AML-193 (cell line): ENCODE measurements at regions not wholly inside any gene's neighbourhood (a gene's known extent, or its start where the extent isn't known, plus 50 kb on each side); places are given as distances from the start of the nearest gene placed in this dataset.
"Not testable (repeated sequence)": the region's sequence is repeated elsewhere in the genome, so short reads cannot be mapped to it uniquely, and the experiment has no call there.

Experiments
- DNase-seq, 2 experiments: peaks; one replicate each; lab custom pipeline; 2025; lab: John Stamatoyannopoulos, UW

- no peak for DNase-seq
Observed at GRCh38 chrX:143935601-143936000, 51.7 kb downstream of the UBE2NL start.

- no peak for DNase-seq
Observed at GRCh38 chrX:143940119-143940518, 56.2 kb downstream of the UBE2NL start.

- no peak for DNase-seq
Observed at GRCh38 chrX:143945171-143945570, 61.3 kb downstream of the UBE2NL start.

GRCh38 chrX:143964549-143964948 is 80.7 kb downstream of the UBE2NL start:
- no peak for DNase-seq

GRCh38 chrX:143988356-143988755 is 104.5 kb downstream of the UBE2NL start:
- no peak for DNase-seq

GRCh38 chrX:143994206-143994605 is 110.3 kb downstream of the UBE2NL start:
- DNase-seq, result no peak

GRCh38 chrX:143998261-143998660 is 114.4 kb downstream of the UBE2NL start:
- DNase-seq, result no peak

GRCh38 chrX:144006811-144007210 is 122.9 kb downstream of the UBE2NL start:
- DNase-seq, result no peak

GRCh38 chrX:144040793-144041192 is 156.9 kb downstream of the UBE2NL start:
- no peak for DNase-seq

- DNase-seq, result no peak
Observed at GRCh38 chrX:144042271-144042670, 158.4 kb downstream of the UBE2NL start.

- DNase-seq, result no peak
Observed at GRCh38 chrX:144075432-144075831, 191.6 kb downstream of the UBE2NL start.

- DNase-seq, result not testable (repeated sequence)
Observed at GRCh38 chrX:144082237-144082636, 198.4 kb downstream of the UBE2NL start.

GRCh38 chrX:144089674-144090073 is 205.8 kb downstream of the UBE2NL start:
- DNase-seq, result not testable (repeated sequence)

GRCh38 chrX:144092116-144092515 is 208.2 kb downstream of the UBE2NL start:
- DNase-seq, result not testable (repeated sequence)

- DNase-seq, result not testable (repeated sequence)
Observed at GRCh38 chrX:144119490-144119889, 235.6 kb downstream of the UBE2NL start.

- not testable (repeated sequence) for DNase-seq
Observed at GRCh38 chrX:144121566-144121965, 237.7 kb downstream of the UBE2NL start.

- DNase-seq, result not testable (repeated sequence)
Observed at GRCh38 chrX:144127570-144128169, 243.8 kb downstream of the UBE2NL start.

- DNase-seq, result not testable (repeated sequence)
Observed at GRCh38 chrX:144129511-144129910, 245.6 kb downstream of the UBE2NL start.

GRCh38 chrX:144130507-144130906 is 246.6 kb downstream of the UBE2NL start:
- not testable (repeated sequence) for DNase-seq

GRCh38 chrX:144131080-144131479 is 247.2 kb downstream of the UBE2NL start:
- DNase-seq, result not testable (repeated sequence)

GRCh38 chrX:144134448-144135119 is 250.7 kb downstream of the UBE2NL start:
- DNase-seq, result not testable (repeated sequence)

GRCh38 chrX:144154474-144154873 is 270.6 kb downstream of the UBE2NL start:
- not testable (repeated sequence) for DNase-seq

GRCh38 chrX:144185197-144185596 is 301.3 kb downstream of the UBE2NL start:
- DNase-seq, result not testable (repeated sequence)

- not testable (repeated sequence) for DNase-seq
Observed at GRCh38 chrX:144188489-144188888, 304.6 kb downstream of the UBE2NL start.
